Duodenal mucosa (tissue), 2 donors: ENCODE measurements at regions not wholly inside any gene's neighbourhood (a gene's known extent, or its start where the extent isn't known, plus 50 kb on each side); places are given as distances from the start of the nearest gene placed in this dataset.

Experiments
- H3K27ac ChIP-seq: one replicate; pipeline ENCODE4 v1.7.0; 2013; ENCODE audit warnings: low read depth, low read length
- H3K27me3 ChIP-seq, 2 donors: one replicate each; pipeline ENCODE4 v1.7.0; 2013; ENCODE audit warnings: low read length in 2 of 2, control low read depth in 1 of 2; ENCODE audit not compliant: insufficient read depth in 2 of 2, control insufficient read depth in 1 of 2
- H3K36me3 ChIP-seq, 2 donors: one replicate each; pipeline ENCODE4 v1.7.0; 2013; ENCODE audit warnings: low read length in 2 of 2, control low read depth in 1 of 2; ENCODE audit not compliant: insufficient read depth in 2 of 2, control insufficient read depth in 1 of 2
- H3K4me1 ChIP-seq, 2 donors: one replicate each; pipeline ENCODE4 v1.7.0; 2013; ENCODE audit warnings: low read length in 2 of 2, control low read depth in 1 of 2; ENCODE audit not compliant: insufficient read depth in 2 of 2, control insufficient read depth in 1 of 2
- H3K4me3 ChIP-seq, 2 donors: one replicate each; pipeline ENCODE4 v1.7.0; 2013; ENCODE audit warnings: low read length in 2 of 2, low read depth in 1 of 2
- H3K9ac ChIP-seq, 2 donors: one replicate each; pipeline ENCODE4 v1.7.0; 2013; ENCODE audit warnings: low read length in 2 of 2, low read depth in 1 of 2
- H3K9me3 ChIP-seq, 2 donors: one replicate each; pipeline ENCODE4 v1.7.0; 2013; ENCODE audit warnings: low read length in 2 of 2, control low read depth in 1 of 2; ENCODE audit not compliant: control insufficient read depth in 1 of 2

DNA sequence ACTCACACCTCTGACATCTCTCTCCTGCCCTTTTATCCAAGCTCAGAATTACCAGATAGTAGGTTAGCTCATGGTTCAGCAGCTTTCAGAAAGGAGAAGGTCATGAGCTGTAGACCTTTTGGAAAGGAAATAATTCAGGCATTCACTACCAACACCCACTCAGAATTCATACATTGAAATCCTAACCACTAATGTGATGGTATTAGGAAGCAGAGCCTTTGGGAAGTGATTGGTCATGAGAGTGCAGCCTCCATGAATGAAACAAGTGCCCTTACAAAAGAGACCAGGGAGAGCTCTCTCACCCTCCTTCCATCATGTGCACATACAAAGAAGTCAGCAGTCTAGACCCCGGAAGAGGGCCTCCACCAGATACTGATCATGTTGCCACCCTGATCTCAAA is 315.8 kb upstream of the CCDC54 start:
- Histone ChIP-seq H3K27me3 (no peaks in the 10 kb centered on the region), H3K27ac (no peak overlapping the region), H3K36me3 (no peaks in the 10 kb centered on the region), H3K4me1 (no peaks in the 10 kb centered on the region), H3K4me3 (no peak overlapping the region), H3K9ac (no peak overlapping the region), H3K9me3 (no peaks in the 10 kb centered on the region)

DNA sequence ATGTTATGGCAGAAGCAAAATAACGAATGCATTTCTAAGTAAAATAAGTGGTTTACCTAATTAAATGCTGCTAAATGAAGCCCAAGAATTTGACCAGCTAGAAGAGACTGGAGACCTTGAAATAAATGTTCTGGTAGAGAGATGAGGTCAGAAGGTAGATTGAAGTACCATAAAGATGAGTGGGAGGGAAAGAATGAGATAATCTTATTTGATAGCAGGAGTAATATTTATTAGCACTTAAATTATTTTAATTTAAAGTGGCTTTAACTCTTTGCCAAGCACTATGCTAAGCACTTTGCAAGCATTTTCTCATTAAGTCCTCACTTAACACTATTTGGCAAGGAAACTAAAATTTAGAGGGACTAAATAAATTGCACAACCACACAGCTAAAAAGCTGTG is 314.9 kb upstream of the CCDC54 start:
- Histone ChIP-seq H3K27ac (no peak overlapping the region), H3K4me1 (no peaks in the 10 kb centered on the region), H3K9me3 (no peaks in the 10 kb centered on the region), H3K4me3 (no peak overlapping the region), H3K27me3 (no peaks in the 10 kb centered on the region), H3K9ac (no peak overlapping the region), H3K36me3 (no peaks in the 10 kb centered on the region)

DNA sequence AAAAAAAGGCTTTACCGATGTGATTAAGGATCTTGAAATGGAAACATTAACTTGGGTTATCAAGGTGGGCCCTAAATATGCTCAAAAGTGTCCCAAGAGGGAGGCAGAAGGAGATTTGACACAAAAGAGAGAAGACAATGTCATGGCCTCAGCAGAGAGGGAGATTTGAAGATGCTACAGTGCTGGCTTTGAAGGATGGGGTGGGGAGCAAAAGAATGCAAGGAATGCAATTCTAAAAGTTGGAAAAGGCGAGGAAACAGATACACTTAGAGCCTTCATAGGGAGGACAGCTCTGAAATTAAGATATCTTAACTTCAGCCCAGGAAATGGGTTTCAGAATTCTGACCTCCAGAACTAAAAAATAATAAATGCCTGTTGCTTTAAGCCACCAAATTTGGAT is 314.5 kb upstream of the CCDC54 start:
- Histone ChIP-seq H3K9ac (no peak overlapping the region), H3K4me3 (no peak overlapping the region), H3K9me3 (no peaks in the 10 kb centered on the region), H3K27ac (no peak overlapping the region), H3K27me3 (no peaks in the 10 kb centered on the region), H3K36me3 (no peaks in the 10 kb centered on the region), H3K4me1 (no peaks in the 10 kb centered on the region)

- Histone ChIP-seq H3K9me3 (no peaks in the 10 kb centered on the region), H3K4me3 (no peak overlapping the region), H3K27me3 (no peaks in the 10 kb centered on the region), H3K4me1 (no peaks in the 10 kb centered on the region), H3K9ac (no peak overlapping the region), H3K36me3 (no peaks in the 10 kb centered on the region), H3K27ac (no peak overlapping the region)
These were observed 313.9 kb upstream of the CCDC54 start for GRCh38 chr3:107063351-107063750.

- Histone ChIP-seq H3K4me1 (no peaks in the 10 kb centered on the region), H3K27ac (no peak overlapping the region), H3K4me3 (no peak overlapping the region), H3K27me3 (no peaks in the 10 kb centered on the region), H3K9ac (no peak overlapping the region), H3K9me3 (no peaks in the 10 kb centered on the region), H3K36me3 (no peaks in the 10 kb centered on the region)
These were observed 312.7 kb upstream of the CCDC54 start for GRCh38 chr3:107064405-107065060.

DNA sequence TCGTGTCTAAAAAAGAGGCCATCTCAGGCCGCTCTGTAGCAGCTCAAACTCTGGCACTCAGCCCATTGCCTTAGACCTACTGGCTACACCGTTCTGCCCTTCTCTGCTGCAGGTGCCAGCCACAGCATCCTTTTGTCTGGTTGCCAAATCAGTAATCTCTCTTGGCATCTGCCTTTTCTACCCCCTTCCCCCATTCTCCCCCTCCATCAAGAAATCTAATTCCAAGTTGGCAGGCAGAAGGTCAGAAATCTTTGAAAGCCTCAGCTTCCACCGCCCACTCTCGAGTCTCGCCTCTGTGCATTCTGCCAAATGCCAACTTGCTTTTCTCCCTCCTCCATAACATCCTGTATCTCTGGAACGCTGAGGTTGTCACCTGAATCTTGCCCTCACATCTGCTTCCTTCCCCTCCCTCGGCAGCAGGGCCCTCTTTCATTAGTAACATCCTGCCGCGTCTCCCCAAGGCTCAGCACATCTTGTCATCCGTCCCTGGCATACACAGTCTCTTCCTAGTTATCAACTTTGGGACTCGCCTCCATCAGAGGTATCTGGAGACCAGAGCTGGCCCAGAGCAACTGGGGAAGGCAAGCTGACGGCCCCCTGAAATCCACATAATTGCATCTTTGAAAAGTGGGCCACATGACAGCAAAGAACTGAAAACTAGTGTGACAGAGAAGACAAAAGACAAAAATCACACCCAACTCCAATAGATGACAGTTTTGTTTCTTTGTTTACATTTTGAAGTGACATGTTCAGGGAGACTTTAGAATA is 312.0 kb upstream of the CCDC54 start:
- H3K4me3 ChIP-seq = no peak overlapping the region
- no peak overlapping the region for H3K9ac ChIP-seq
- no peaks in the 10 kb centered on the region for H3K36me3 ChIP-seq
- no peaks in the 10 kb centered on the region for H3K27me3 ChIP-seq
- H3K27ac ChIP-seq = no peak overlapping the region
- no peaks in the 10 kb centered on the region for H3K4me1 ChIP-seq
- no peaks in the 10 kb centered on the region for H3K9me3 ChIP-seq

DNA sequence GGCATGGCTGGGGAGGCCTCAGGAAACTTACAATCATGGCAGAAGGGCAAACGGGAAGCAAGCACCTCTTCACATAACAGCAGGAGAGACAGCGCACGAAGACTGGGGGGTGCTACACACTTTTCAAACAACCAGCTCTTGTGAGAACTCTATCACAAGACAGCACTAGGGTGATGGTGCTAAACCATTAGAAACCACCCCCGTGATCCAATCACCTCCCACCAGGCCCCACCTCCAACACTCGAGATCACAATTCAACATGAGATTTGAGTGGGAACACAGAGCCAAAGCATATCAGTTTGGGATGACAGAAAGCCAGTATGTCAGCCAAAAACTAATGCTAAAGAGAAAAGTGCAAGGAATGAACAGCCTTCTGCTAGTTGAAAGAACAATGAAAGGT is 309.8 kb upstream of the CCDC54 start:
- Histone ChIP-seq H3K4me1 (no peaks in the 10 kb centered on the region), H3K9me3 (no peaks in the 10 kb centered on the region), H3K36me3 (no peaks in the 10 kb centered on the region), H3K4me3 (no peak overlapping the region), H3K27me3 (no peaks in the 10 kb centered on the region), H3K9ac (no peak overlapping the region), H3K27ac (no peak overlapping the region)

- no peaks in the 10 kb centered on the region for H3K9me3 ChIP-seq
- no peaks in the 10 kb centered on the region for H3K36me3 ChIP-seq
- H3K9ac ChIP-seq = no peak overlapping the region
- H3K27me3 ChIP-seq = no peaks in the 10 kb centered on the region
- no peak overlapping the region for H3K27ac ChIP-seq
- no peak overlapping the region for H3K4me3 ChIP-seq
- no peaks in the 10 kb centered on the region for H3K4me1 ChIP-seq
These were observed 308.3 kb upstream of the CCDC54 start for GRCh38 chr3:107068980-107069379.

- H3K36me3 ChIP-seq = no peaks in the 10 kb centered on the region
- H3K4me3 ChIP-seq = no peak overlapping the region
- no peaks in the 10 kb centered on the region for H3K9me3 ChIP-seq
- no peaks in the 10 kb centered on the region for H3K4me1 ChIP-seq
- no peaks in the 10 kb centered on the region for H3K27me3 ChIP-seq
- no peak overlapping the region for H3K27ac ChIP-seq
- no peak overlapping the region for H3K9ac ChIP-seq
These were observed 300.3 kb upstream of the CCDC54 start for GRCh38 chr3:107076946-107077345.

DNA sequence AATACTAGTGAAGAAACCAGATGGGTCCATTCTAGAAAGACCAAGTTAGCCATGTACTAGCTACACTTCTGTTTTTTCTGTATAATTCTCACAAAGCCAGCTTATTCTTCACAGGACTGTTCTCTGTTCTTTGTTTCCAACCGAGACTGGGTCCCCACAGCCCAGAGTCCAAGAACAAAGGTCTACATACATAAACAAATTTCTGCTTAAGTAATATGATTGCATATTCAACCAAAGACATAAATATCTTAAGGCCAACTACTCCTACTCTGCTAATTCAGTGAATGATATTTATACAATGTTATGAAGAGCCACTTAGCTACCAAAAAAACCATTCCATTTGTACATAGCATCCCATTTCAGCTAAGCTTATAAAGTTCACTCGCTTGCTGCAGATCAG is 299.8 kb upstream of the CCDC54 start:
- Histone ChIP-seq H3K4me3 (no peak overlapping the region), H3K9me3 (no peaks in the 10 kb centered on the region), H3K27ac (no peak overlapping the region), H3K36me3 (no peaks in the 10 kb centered on the region), H3K27me3 (no peaks in the 10 kb centered on the region), H3K4me1 (no peaks in the 10 kb centered on the region), H3K9ac (no peak overlapping the region)
